ENCODE measurements at regions not wholly inside any gene's neighbourhood (a gene's known extent, or its start where the extent isn't known, plus 50 kb on each side); places are given as distances from the start of the nearest gene placed in this dataset.

GRCh38 chr2:41294331-41294730, 753.5 kb upstream of the PKDCC start:
- TF ChIP-seq, protein P1, sequence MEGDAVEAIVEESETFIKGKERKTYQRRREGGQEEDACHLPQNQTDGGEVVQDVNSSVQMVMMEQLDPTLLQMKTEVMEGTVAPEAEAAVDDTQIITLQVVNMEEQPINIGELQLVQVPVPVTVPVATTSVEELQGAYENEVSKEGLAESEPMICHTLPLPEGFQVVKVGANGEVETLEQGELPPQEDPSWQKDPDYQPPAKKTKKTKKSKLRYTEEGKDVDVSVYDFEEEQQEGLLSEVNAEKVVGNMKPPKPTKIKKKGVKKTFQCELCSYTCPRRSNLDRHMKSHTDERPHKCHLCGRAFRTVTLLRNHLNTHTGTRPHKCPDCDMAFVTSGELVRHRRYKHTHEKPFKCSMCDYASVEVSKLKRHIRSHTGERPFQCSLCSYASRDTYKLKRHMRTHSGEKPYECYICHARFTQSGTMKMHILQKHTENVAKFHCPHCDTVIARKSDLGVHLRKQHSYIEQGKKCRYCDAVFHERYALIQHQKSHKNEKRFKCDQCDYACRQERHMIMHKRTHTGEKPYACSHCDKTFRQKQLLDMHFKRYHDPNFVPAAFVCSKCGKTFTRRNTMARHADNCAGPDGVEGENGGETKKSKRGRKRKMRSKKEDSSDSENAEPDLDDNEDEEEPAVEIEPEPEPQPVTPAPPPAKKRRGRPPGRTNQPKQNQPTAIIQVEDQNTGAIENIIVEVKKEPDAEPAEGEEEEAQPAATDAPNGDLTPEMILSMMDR (IDR thresholded peaks at IDR 0.05): no peak
- TF ChIP-seq POLR2A (IDR thresholded peaks at IDR 0.05): no peak

All from thyroid gland (tissue), 4 donors.